GM18505 (cell line): ENCODE measurements at regions not wholly inside any gene's neighbourhood (a gene's known extent, or its start where the extent isn't known, plus 50 kb on each side); places are given as distances from the start of the nearest gene placed in this dataset.

ENCODE experiments used
- ATAC-seq: cut with Tn5 transposase; IDR thresholded peaks from one replicate; pipeline ENCODE4 v1.9.1; 2021; ENCODE audit not compliant: unreplicated experiment
- POLR2A ChIP-seq: IDR thresholded peaks from 4 replicates; pipeline ENCODE4 v1.6.1; 2011; ENCODE audit warnings: borderline replicate concordance; ENCODE audit not compliant: insufficient read depth, insufficient read length; ENCODE audit errors: extremely low read depth

DNA sequence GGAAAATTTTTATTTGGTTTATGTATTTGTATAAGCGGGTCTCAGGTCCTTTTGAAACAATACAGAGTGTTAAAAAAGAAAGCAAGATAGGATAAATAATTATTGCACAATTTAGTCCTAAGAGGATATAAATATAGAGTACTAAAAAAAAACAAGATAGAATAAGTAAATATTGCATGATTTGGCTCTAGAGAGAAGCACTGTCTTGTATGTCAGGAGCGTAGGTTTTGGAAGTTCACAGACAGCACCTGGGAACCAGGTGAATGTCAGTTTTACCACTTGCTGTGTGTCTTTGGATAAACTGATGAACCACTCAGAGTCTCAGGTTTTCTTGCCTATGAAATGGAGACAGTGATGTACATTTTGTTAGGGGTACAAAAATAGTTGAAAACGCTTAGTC is 266.2 kb upstream of the ADAMTSL1 start:
- ATAC-seq = no peak
- no peak for TF ChIP-seq POLR2A

DNA sequence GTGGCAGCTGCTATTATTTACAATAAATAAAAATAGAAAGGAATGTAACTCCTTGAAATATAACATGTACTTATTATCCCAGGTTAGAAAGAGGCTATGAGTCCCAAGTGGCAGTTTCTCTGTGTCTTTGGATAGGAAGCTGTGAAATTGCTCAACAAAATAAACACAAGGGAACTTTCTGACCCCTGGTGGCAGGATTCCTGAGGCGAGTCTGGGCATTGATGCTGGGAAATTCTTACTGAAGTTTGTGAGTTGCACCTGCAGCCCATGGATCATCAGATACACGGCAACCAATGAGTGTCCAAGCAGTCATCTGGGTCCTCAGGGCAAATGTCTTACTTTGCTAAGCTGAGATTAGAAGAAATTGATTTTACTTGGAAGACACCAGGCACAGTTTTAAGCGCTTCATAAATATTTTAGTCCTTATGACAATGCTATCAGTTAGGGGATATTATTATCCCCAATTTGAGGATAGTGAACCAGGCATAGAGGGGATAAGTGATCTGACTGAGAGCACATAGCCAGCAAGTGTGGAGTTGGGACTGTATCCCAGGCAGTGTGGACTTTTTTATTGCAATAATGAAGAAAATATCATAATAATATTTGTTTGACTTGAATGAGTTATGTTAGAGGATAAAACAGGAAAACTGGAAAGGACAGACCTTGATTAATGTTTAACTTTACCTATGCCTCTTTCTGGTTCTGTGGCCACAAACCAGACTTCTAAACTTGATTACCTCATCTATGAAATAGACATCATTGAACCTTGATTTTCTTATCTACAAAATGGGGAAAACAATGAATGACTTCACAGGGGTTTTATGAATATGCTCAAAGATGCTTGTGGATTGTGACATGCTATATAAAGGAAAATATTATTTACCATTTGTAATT is 265.5 kb upstream of the ADAMTSL1 start:
- no peak for ATAC-seq
- no peak for TF ChIP-seq POLR2A

DNA sequence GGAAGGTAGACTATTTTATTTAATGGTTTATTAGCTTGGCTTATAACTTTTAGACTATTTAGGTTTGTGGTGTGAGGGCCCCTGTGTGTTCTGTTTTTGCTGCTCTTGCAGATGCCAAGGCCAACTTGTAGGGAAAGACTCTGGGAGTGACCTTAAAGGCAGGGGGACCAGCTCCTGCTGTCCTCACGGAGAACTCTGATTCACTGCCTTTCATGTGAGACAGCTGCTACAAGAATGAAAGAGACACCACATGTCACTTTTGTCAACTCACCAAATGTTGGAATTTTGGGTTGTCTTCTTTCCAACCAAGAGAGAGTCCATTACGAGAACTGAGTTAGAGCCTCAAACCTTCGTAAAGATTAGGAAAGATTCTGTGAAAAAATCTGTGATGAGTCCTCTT is 258.3 kb upstream of the ADAMTSL1 start:
- no peak for ATAC-seq
- TF ChIP-seq POLR2A = no peak

GRCh38 chr9:18216376-18216775 is 257.6 kb upstream of the ADAMTSL1 start:
- no peak for TF ChIP-seq POLR2A
- no peak for ATAC-seq

DNA sequence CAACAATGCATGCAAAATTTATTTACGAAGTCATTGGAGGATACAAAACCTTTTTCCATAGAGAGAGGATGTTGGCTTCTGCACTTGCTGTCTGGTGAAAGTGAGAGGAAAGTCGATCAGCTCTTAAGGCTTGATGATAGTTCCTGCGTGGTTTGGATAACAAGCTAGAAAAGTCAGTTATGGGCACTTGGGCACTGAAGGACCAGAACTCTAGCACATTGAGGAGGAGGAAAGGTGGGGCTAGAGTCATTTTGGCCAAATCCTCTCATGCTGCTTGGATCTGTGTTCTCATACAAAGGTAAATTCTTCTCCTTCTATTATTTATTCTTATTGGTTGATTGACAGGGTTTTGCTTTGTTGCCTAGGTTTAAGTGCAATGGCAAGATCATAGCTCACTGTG is 245.9 kb upstream of the ADAMTSL1 start:
- ATAC-seq = no peak
- TF ChIP-seq POLR2A = no peak

GRCh38 chr9:18229992-18230676 is 243.8 kb upstream of the ADAMTSL1 start:
- TF ChIP-seq POLR2A = no peak
- ATAC-seq = no peak

DNA sequence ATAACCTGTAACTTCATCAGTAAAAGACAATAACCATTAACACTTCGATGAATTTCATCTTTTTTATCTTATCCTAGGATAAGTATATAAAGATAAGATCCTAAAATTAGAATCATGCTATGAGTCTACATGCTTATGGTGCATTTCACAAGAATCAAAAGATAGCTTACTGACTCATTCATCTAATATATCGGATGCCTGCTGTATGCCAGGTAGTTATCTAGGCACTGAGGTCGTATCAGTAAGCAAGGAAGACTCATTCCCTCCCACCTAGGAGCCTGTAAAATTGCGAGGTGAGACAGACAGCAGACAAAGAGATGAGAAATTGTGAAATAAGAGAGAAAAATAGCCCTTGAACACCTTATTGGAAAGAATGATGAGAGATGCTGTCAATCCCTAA is 240.6 kb upstream of the ADAMTSL1 start:
- TF ChIP-seq POLR2A = no peak
- ATAC-seq = no peak

DNA sequence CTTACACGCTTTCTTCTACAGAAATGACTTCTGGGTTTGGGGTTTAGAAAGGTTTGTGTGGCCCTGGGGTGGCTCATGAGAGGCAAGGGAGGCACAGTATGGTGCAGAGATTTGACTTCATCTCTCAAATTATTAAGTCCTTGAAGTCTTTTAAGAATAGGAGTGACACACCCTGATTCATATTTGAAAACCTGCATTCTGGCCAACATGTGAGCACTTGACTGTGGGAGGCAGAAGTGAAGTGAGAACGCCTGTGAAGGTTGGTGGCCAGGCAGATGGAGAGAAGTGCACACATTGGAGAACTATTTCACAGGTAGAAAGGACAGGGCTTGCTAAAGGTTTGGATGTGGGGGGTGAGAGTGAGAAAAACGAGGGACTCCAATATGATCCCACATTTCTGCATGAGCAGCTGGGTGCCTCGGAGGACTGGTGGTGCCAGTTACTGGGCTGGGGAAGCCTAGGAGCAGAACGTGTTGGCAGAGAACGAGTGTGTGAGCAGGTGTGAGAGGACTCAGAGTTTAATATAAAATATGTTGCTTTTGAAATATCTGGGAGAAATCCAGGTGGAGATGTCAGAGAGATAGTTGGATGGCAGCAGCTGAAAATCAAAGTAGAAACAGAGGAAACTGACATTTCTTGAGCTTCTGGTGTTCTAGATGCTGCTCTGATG is 240.0 kb upstream of the ADAMTSL1 start:
- ATAC-seq = no peak

DNA sequence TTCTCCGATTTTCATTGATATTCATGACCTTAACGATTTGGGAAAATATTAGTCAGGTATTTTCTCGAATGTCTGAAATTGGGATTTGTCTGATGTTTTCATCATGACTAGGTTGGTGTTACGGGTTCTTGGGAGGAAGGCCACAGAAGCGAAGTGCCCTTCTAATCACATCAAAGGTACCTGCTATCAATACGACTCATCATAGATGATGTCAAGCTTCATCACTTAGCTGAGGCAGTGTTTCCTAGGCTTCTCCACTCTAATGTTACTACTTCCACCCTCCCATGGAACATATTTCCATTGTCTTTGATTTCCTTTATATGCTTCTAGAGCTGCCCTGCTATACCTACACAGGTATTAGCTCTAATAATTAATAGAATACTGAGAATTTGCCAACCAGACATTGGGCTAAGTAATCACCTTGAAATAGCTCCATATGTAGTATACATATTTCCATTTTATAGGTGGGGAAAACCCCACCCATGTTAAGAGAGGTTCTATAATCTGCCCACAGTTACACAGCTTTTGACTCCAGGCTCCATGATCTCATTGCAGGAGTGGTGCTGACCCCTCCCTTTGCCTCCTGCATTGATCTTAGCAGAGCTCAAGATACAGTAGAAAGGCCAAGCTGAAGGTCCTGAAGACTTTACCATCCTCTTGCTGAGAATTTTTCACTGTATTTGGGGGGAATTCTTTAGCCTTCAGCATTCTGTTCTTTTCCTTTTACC is 238.6 kb upstream of the ADAMTSL1 start:
- no peak for TF ChIP-seq POLR2A
- no peak for ATAC-seq

More for the DNA sequence above, 240.0 kb upstream of the ADAMTSL1 start:
- TF ChIP-seq POLR2A = no peak

DNA sequence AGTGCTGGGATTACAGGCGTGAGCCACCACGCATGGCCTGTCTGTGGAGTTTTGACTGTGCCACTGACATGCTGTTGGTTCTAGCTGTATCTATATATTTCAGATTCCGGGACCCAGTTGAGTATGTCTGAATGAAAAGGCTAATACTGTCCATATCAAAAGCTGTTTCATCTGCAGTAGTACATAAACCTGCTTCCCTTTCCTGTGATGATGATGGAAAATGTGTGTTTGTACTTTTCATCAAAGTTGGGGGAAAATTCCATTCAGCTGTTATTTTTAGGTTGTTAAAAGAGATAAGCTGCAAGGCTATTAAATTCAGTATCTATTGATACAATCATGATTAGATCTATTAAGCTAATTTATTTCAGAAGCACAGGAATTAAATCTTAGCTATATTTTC is 237.6 kb upstream of the ADAMTSL1 start:
- no peak for TF ChIP-seq POLR2A
- no peak for ATAC-seq

DNA sequence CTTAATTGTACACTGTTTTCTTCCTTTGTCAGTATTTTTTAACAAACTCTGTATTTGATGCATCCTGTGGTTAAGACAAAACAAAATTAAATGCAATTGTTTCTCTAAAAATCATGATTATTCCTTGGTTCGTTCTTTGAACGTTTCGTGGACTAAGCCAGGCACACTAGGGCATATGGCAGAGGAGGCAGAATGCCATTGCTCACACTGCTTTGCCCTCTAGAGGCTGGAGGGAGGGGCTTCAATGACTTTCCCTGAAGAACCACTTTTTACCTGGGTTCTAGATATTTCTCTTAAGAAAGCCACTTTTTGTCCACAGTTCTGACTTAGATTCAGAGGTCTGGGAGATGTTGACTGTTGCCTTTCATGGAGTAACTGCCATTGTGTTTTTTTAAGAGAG is 236.2 kb upstream of the ADAMTSL1 start:
- no peak for ATAC-seq
- no peak for TF ChIP-seq POLR2A

DNA sequence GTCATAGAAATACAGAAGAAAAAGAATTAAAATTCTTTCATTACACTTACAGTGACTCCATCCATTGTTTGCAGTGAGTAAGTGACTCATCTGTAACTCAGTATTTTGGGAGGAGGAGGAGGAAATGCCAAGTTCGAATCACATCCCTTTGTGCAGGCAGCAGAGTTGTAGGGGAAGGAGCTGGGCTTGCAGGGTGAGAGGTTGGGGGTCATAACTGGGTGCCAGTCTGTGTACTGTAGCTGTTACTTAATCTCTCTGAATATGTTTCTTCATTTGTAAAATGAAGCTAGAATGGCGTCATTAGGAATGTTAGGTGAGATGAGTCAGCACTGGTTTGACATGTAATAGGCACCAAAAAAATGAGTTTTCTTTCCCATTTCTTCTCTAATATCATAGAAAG is 235.7 kb upstream of the ADAMTSL1 start:
- no peak for ATAC-seq
- no peak for TF ChIP-seq POLR2A
